OCI-LY3 (cell line): ENCODE measurements at regions not wholly inside any gene's neighbourhood (a gene's known extent, or its start where the extent isn't known, plus 50 kb on each side); places are given as distances from the start of the nearest gene placed in this dataset.

Experiments
- H2AFZ ChIP-seq: fragments of 200-600, 300-600 bp; shearing (Covaris generic); 2 replicates; pipeline ENCODE4 v1.6.0; 2014; ENCODE audit warnings: antibody characterized with exemption, low read depth, low read length
- H3K27ac ChIP-seq: fragments of 200-600, 300-600 bp; sonication (generic); 2 replicates; pipeline ENCODE4 v1.5.1; 2014; ENCODE audit warnings: mild to moderate bottlenecking, low read length, moderate library complexity, mixed read lengths
- H3K27me3 ChIP-seq: fragments of 200-600, 300-600 bp; sonication (generic); 2 replicates; pipeline ENCODE4 v1.6.1; 2014; ENCODE audit warnings: low read depth, low read length, mixed read lengths
- H3K36me3 ChIP-seq: fragments of 200-600, 300-600 bp; sonication (generic); replicated peaks from 2 replicates; pipeline ENCODE3; 2014; ENCODE audit warnings: low read depth, low read length, mixed read lengths
- H3K4me1 ChIP-seq: fragments of 300-600, 200-600 bp; sonication (generic); 2 replicates; pipeline ENCODE4 v1.6.1; 2014; ENCODE audit warnings: low read length, mixed read lengths
- H3K4me2 ChIP-seq: fragments of 200-600, 300-600 bp; sonication (generic); 2 replicates; pipeline ENCODE4 v1.6.1; 2014; ENCODE audit warnings: low read length, mixed read lengths
- H3K4me3 ChIP-seq: fragments of 300-600, 200-600 bp; sonication (generic); 2 replicates; pipeline ENCODE4 v1.5.1; 2014; ENCODE audit warnings: antibody characterized with exemption, mild to moderate bottlenecking, low read length, moderate library complexity
- H3K79me2 ChIP-seq: fragments of 300-600, 200-600 bp; shearing (Covaris generic); 2 replicates; pipeline ENCODE4 v1.6.1; 2014; ENCODE audit warnings: mild to moderate bottlenecking, low read length, mixed read lengths
- H3K9ac ChIP-seq: fragments of 300-600, 200-600 bp; shearing (Covaris generic); 2 replicates; pipeline ENCODE4 v1.6.0; 2014; ENCODE audit warnings: mild to moderate bottlenecking, low read length, moderate library complexity
- H3K9me3 ChIP-seq: fragments of 200-600, 300-600 bp; shearing (Covaris generic); 2 replicates; pipeline ENCODE4 v1.6.1; 2014; ENCODE audit warnings: low read length, mixed read lengths; ENCODE audit not compliant: insufficient read depth
- H4K20me1 ChIP-seq: fragments of 200-600, 300-600 bp; sonication (generic); 2 replicates; pipeline ENCODE4 v1.6.1; 2016; ENCODE audit warnings: low read length, mixed read lengths; ENCODE audit not compliant: insufficient read depth
- CTCF ChIP-seq: fragments of 200-600, 300-600 bp; sonication (generic); IDR thresholded peaks from 2 replicates; pipeline ENCODE4 v1.5.1; 2014; ENCODE audit warnings: antibody characterized with exemption, low read length, low read depth
- EZH2phosphoT487 ChIP-seq: fragments of 200-600 bp; shearing (Covaris generic); IDR thresholded peaks from 2 replicates; pipeline ENCODE4 v1.6.1; 2018; ENCODE audit warnings: antibody characterized with exemption, mixed run types, low read depth

- Histone ChIP-seq H3K79me2 (no peaks in the 10 kb centered on the region), H3K27me3 (no peaks in the 10 kb centered on the region), H3K9me3 (no peaks in the 10 kb centered on the region), H3K27ac (no peak overlapping the region), H3K4me1 (no peaks in the 10 kb centered on the region), H3K36me3 (no peaks in the 10 kb centered on the region), H2AFZ (no peak overlapping the region), H3K4me3 (no peak overlapping the region), H3K4me2 (no peak overlapping the region), H4K20me1 (no peaks in the 10 kb centered on the region), H3K9ac (no peak overlapping the region)
- no peak for TF ChIP-seq CTCF
Observed at GRCh38 chr9:73056245-73056644, 95.4 kb upstream of the ANXA1 start.

GRCh38 chr9:73054091-73054490, 97.6 kb upstream of the ANXA1 start:
- Histone ChIP-seq H3K27me3 (no peaks in the 10 kb centered on the region), H3K4me3 (no peak overlapping the region), H3K27ac (no peak overlapping the region), H2AFZ (no peak overlapping the region), H4K20me1 (no peaks in the 10 kb centered on the region), H3K9ac (no peak overlapping the region), H3K36me3 (no peaks in the 10 kb centered on the region), H3K4me2 (no peak overlapping the region), H3K4me1 (no peaks in the 10 kb centered on the region), H3K79me2 (no peaks in the 10 kb centered on the region), H3K9me3 (no peaks in the 10 kb centered on the region)
- TF ChIP-seq CTCF, result no peak
- no peak for TF ChIP-seq EZH2phosphoT487

GRCh38 chr9:73053543-73053942, 98.1 kb upstream of the ANXA1 start:
- TF ChIP-seq CTCF, result no peak
- no peak overlapping the region for H3K27ac ChIP-seq
- H3K4me2 ChIP-seq, result no peak overlapping the region
- H3K4me1 ChIP-seq, result no peaks in the 10 kb centered on the region
- H3K9me3 ChIP-seq, result no peaks in the 10 kb centered on the region
- H3K9ac ChIP-seq, result no peak overlapping the region
- H3K27me3 ChIP-seq, result no peaks in the 10 kb centered on the region
- no peak overlapping the region for H2AFZ ChIP-seq
- no peak overlapping the region for H3K4me3 ChIP-seq
- H3K79me2 ChIP-seq, result no peaks in the 10 kb centered on the region
- no peaks in the 10 kb centered on the region for H4K20me1 ChIP-seq
- no peaks in the 10 kb centered on the region for H3K36me3 ChIP-seq

GRCh38 chr9:73050887-73051550, 98.2 kb upstream of the ALDH1A1 start:
- Histone ChIP-seq H3K4me2 (no peak overlapping the region), H4K20me1 (no peaks in the 10 kb centered on the region), H3K36me3 (no peaks in the 10 kb centered on the region), H3K4me1 (no peaks in the 10 kb centered on the region), H3K9me3 (no peaks in the 10 kb centered on the region), H3K9ac (no peak overlapping the region), H2AFZ (no peak overlapping the region), H3K27me3 (no peaks in the 10 kb centered on the region), H3K4me3 (no peak overlapping the region), H3K27ac (no peak overlapping the region), H3K79me2 (no peaks in the 10 kb centered on the region)
- TF ChIP-seq EZH2phosphoT487 (no peak), CTCF (no peak)
